ENCODE measurements at regions not wholly inside any gene's neighbourhood (a gene's known extent, or its start where the extent isn't known, plus 50 kb on each side); places are given as distances from the start of the nearest gene placed in this dataset.

GRCh38 chr1:25082995-25083394 lies 149.3 kb downstream of the SYF2 start:
- DNase-seq (ENCODE audit: low read depth in 2 of 2), result no peak
- Histone ChIP-seq H3K4me3 (replicated peaks in 1 of 4; ENCODE audit: control extremely low read depth in 1 of 4, insufficient read depth in 1 of 4, low read depth in 3 of 4, low read length in 4 of 4) (no peak overlapping the region), H3K79me2 (ENCODE audit: control insufficient read depth, insufficient read depth, low read length) (no peaks in the 10 kb centered on the region), H3K9ac (ENCODE audit: insufficient read depth, low read length) (no peak overlapping the region), H4K20me1 (ENCODE audit: control insufficient read depth, extremely low read depth, insufficient read depth, low read length) (peaks cover 2% of the 10 kb centered on the region), H3K27ac (ENCODE audit: insufficient read depth, low read length) (no peak overlapping the region), H3K4me1 (ENCODE audit: control insufficient read depth, extremely low read depth, insufficient read depth, low read length) (no peaks in the 10 kb centered on the region), H3K4me2 (ENCODE audit: extremely low read depth, insufficient read depth, low read length) (no peak overlapping the region), H2AFZ (ENCODE audit: low read length) (no peak overlapping the region), H3K36me3 (ENCODE audit: control insufficient read depth, insufficient read depth, low read length) (no peaks in the 10 kb centered on the region), H3K27me3 (ENCODE audit: control insufficient read depth, insufficient read depth, low read length) (peaks cover 2% of the 10 kb centered on the region), H3K9me3 (ENCODE audit: control insufficient read depth, insufficient read depth, low read depth, low read length) (no peaks in the 10 kb centered on the region)
- TF ChIP-seq EZH2 (IDR thresholded peaks at IDR 0.05; ENCODE audit: low read length, missing control alignments) (no peak), CTCF (conservative IDR thresholded peaks at IDR 0.05 in 1 of 2, IDR thresholded peaks at IDR 0.05 in 1 of 2; ENCODE audit: low read depth in 1 of 2, low read length in 2 of 2) (no peak)

GRCh38 chr1:25082216-25082899 lies 149.9 kb downstream of the SYF2 start:
- Histone ChIP-seq H3K36me3 (ENCODE audit: control insufficient read depth, insufficient read depth, low read length) (no peaks in the 10 kb centered on the region), H4K20me1 (ENCODE audit: control insufficient read depth, extremely low read depth, insufficient read depth, low read length) (no peaks in the 10 kb centered on the region), H2AFZ (ENCODE audit: low read length) (no peak overlapping the region), H3K79me2 (ENCODE audit: control insufficient read depth, insufficient read depth, low read length) (no peaks in the 10 kb centered on the region), H3K27ac (ENCODE audit: insufficient read depth, low read length) (no peak overlapping the region), H3K4me2 (ENCODE audit: extremely low read depth, insufficient read depth, low read length) (no peak overlapping the region), H3K9ac (ENCODE audit: insufficient read depth, low read length) (no peak overlapping the region), H3K9me3 (ENCODE audit: control insufficient read depth, insufficient read depth, low read depth, low read length) (no peaks in the 10 kb centered on the region), H3K4me1 (ENCODE audit: control insufficient read depth, extremely low read depth, insufficient read depth, low read length) (no peaks in the 10 kb centered on the region), H3K27me3 (ENCODE audit: control insufficient read depth, insufficient read depth, low read length) (peaks cover 2% of the 10 kb centered on the region), H3K4me3 (replicated peaks in 1 of 4; ENCODE audit: control extremely low read depth in 1 of 4, insufficient read depth in 1 of 4, low read depth in 3 of 4, low read length in 4 of 4) (no peak overlapping the region)
- no peak for TF ChIP-seq CTCF (conservative IDR thresholded peaks at IDR 0.05 in 1 of 2, IDR thresholded peaks at IDR 0.05 in 1 of 2; ENCODE audit: low read depth in 1 of 2, low read length in 2 of 2)
- no peak for TF ChIP-seq EZH2 (IDR thresholded peaks at IDR 0.05; ENCODE audit: low read length, missing control alignments)
- peak in 1 of 2 donors; percentile 79 for DNase-seq (ENCODE audit: low read depth in 2 of 2)

- DNase-seq (ENCODE audit: low read depth in 2 of 2), result no peak
- Histone ChIP-seq H3K36me3 (ENCODE audit: control insufficient read depth, insufficient read depth, low read length) (no peaks in the 10 kb centered on the region), H3K79me2 (ENCODE audit: control insufficient read depth, insufficient read depth, low read length) (no peaks in the 10 kb centered on the region), H3K4me2 (ENCODE audit: extremely low read depth, insufficient read depth, low read length) (no peak overlapping the region), H3K27ac (ENCODE audit: insufficient read depth, low read length) (no peak overlapping the region), H3K4me3 (replicated peaks in 1 of 4; ENCODE audit: control extremely low read depth in 1 of 4, insufficient read depth in 1 of 4, low read depth in 3 of 4, low read length in 4 of 4) (no peak overlapping the region), H3K9me3 (ENCODE audit: control insufficient read depth, insufficient read depth, low read depth, low read length) (no peaks in the 10 kb centered on the region), H3K9ac (ENCODE audit: insufficient read depth, low read length) (no peak overlapping the region), H2AFZ (ENCODE audit: low read length) (no peak overlapping the region), H3K4me1 (ENCODE audit: control insufficient read depth, extremely low read depth, insufficient read depth, low read length) (no peaks in the 10 kb centered on the region), H4K20me1 (ENCODE audit: control insufficient read depth, extremely low read depth, insufficient read depth, low read length) (no peaks in the 10 kb centered on the region), H3K27me3 (ENCODE audit: control insufficient read depth, insufficient read depth, low read length) (peaks cover 2% of the 10 kb centered on the region)
- TF ChIP-seq EZH2 (IDR thresholded peaks at IDR 0.05; ENCODE audit: low read length, missing control alignments), result no peak
- TF ChIP-seq CTCF (conservative IDR thresholded peaks at IDR 0.05 in 1 of 2, IDR thresholded peaks at IDR 0.05 in 1 of 2; ENCODE audit: low read depth in 1 of 2, low read length in 2 of 2), result no peak
Measured at GRCh38 chr1:25081496-25081895, 150.8 kb downstream of the SYF2 start.
